ENCODE measurements at regions not wholly inside any gene's neighbourhood (a gene's known extent, or its start where the extent isn't known, plus 50 kb on each side); places are given as distances from the start of the nearest gene placed in this dataset.

GRCh38 chr4:123976285-123976684, 579.7 kb downstream of the SPRY1 start:
- no peak for TF ChIP-seq ZNF274 (IDR thresholded peaks at IDR 0.05; ENCODE audit: low read depth, low read length)
- no peak for TF ChIP-seq YY1 (IDR thresholded peaks at IDR 0.05; ENCODE audit: insufficient read depth, insufficient read length)
- no peak for TF ChIP-seq SUZ12 (IDR thresholded peaks at IDR 0.05; ENCODE audit: extremely low read depth, insufficient read depth, insufficient read length)
- Histone ChIP-seq H3K4me3 (ENCODE audit: insufficient read length, low read depth) (no peak overlapping the region), H3K9ac (ENCODE audit: insufficient read length, low read depth) (no peak overlapping the region), H3K4me1 (ENCODE audit: insufficient read depth, insufficient read length) (no peaks in the 10 kb centered on the region), H3K27me3 (ENCODE audit: insufficient read depth, insufficient read length) (no peaks in the 10 kb centered on the region), H3K9me3 (ENCODE audit: insufficient read depth, low read length) (0 out of 2 replicates have a peak, but pooled peaks cover 8% of the 10 kb centered on the region), H3K36me3 (ENCODE audit: insufficient read depth, insufficient read length, low read length) (no peaks in the 10 kb centered on the region)
- DNase-seq (ENCODE audit: low read depth, low spot score): no peak

- no peak for DNase-seq (ENCODE audit: low read depth, low spot score)
- no peak overlapping the region for H3K9ac ChIP-seq (ENCODE audit: insufficient read length, low read depth)
- 0 out of 2 replicates have a peak, but pooled peaks cover 8% of the 10 kb centered on the region for H3K9me3 ChIP-seq (ENCODE audit: insufficient read depth, low read length)
- H3K27me3 ChIP-seq (ENCODE audit: insufficient read depth, insufficient read length): no peaks in the 10 kb centered on the region
- no peak overlapping the region for H3K4me3 ChIP-seq (ENCODE audit: insufficient read length, low read depth)
- TF ChIP-seq YY1 (IDR thresholded peaks at IDR 0.05; ENCODE audit: insufficient read depth, insufficient read length) (no peak), SUZ12 (IDR thresholded peaks at IDR 0.05; ENCODE audit: extremely low read depth, insufficient read depth, insufficient read length) (no peak)
- H3K4me1 ChIP-seq (ENCODE audit: insufficient read depth, insufficient read length): no peaks in the 10 kb centered on the region
- H3K36me3 ChIP-seq (ENCODE audit: insufficient read depth, insufficient read length, low read length): no peaks in the 10 kb centered on the region
Measured at GRCh38 chr4:123976819-123977218, 580.2 kb downstream of the SPRY1 start.

- Histone ChIP-seq H3K9ac (ENCODE audit: insufficient read length, low read depth) (no peak overlapping the region), H3K9me3 (ENCODE audit: insufficient read depth, low read length) (peaks cover 8% of the 10 kb centered on the region; the same call in 1 of the 2 replicates), H3K4me3 (ENCODE audit: insufficient read length, low read depth) (no peak overlapping the region), H3K27me3 (ENCODE audit: insufficient read depth, insufficient read length) (no peaks in the 10 kb centered on the region), H3K4me1 (ENCODE audit: insufficient read depth, insufficient read length) (no peaks in the 10 kb centered on the region), H3K36me3 (ENCODE audit: insufficient read depth, insufficient read length, low read length) (no peaks in the 10 kb centered on the region)
- TF ChIP-seq SUZ12 (IDR thresholded peaks at IDR 0.05; ENCODE audit: extremely low read depth, insufficient read depth, insufficient read length) (no peak), YY1 (IDR thresholded peaks at IDR 0.05; ENCODE audit: insufficient read depth, insufficient read length) (no peak), ZNF274 (IDR thresholded peaks at IDR 0.05; ENCODE audit: low read depth, low read length) (no peak)
- DNase-seq (ENCODE audit: low read depth, low spot score): no peak
Measured at GRCh38 chr4:123977641-123978081, 581.1 kb downstream of the SPRY1 start.

- Histone ChIP-seq H3K9ac (ENCODE audit: insufficient read length, low read depth) (no peak overlapping the region), H3K27me3 (ENCODE audit: insufficient read depth, insufficient read length) (no peaks in the 10 kb centered on the region), H3K4me1 (ENCODE audit: insufficient read depth, insufficient read length) (no peaks in the 10 kb centered on the region), H3K4me3 (ENCODE audit: insufficient read length, low read depth) (no peak overlapping the region), H3K36me3 (ENCODE audit: insufficient read depth, insufficient read length, low read length) (no peaks in the 10 kb centered on the region), H3K9me3 (ENCODE audit: insufficient read depth, low read length) (peaks cover 8% of the 10 kb centered on the region; the same call in 1 of the 2 replicates)
- TF ChIP-seq ZNF274 (IDR thresholded peaks at IDR 0.05; ENCODE audit: low read depth, low read length): no peak
- no peak for TF ChIP-seq YY1 (IDR thresholded peaks at IDR 0.05; ENCODE audit: insufficient read depth, insufficient read length)
- no peak for TF ChIP-seq SUZ12 (IDR thresholded peaks at IDR 0.05; ENCODE audit: extremely low read depth, insufficient read depth, insufficient read length)
- no peak for DNase-seq (ENCODE audit: low read depth, low spot score)
Measured at GRCh38 chr4:123978637-123979036, 582.0 kb downstream of the SPRY1 start.

GRCh38 chr4:123980736-123981300, 584.2 kb downstream of the SPRY1 start:
- no peak for DNase-seq (ENCODE audit: low read depth, low spot score)
- no peak overlapping the region for H3K4me3 ChIP-seq (ENCODE audit: insufficient read length, low read depth)
- H3K4me1 ChIP-seq (ENCODE audit: insufficient read depth, insufficient read length): no peaks in the 10 kb centered on the region
- H3K9ac ChIP-seq (ENCODE audit: insufficient read length, low read depth): no peak overlapping the region
- H3K9me3 ChIP-seq (ENCODE audit: insufficient read depth, low read length): peaks cover 8% of the 10 kb centered on the region; the same call in 1 of the 2 replicates
- H3K27me3 ChIP-seq (ENCODE audit: insufficient read depth, insufficient read length): no peaks in the 10 kb centered on the region
- no peaks in the 10 kb centered on the region for H3K36me3 ChIP-seq (ENCODE audit: insufficient read depth, insufficient read length, low read length)
- no peak for TF ChIP-seq YY1 (IDR thresholded peaks at IDR 0.05; ENCODE audit: insufficient read depth, insufficient read length)
- no peak for TF ChIP-seq ZNF274 (IDR thresholded peaks at IDR 0.05; ENCODE audit: low read depth, low read length)
- TF ChIP-seq SUZ12 (IDR thresholded peaks at IDR 0.05; ENCODE audit: extremely low read depth, insufficient read depth, insufficient read length): no peak

GRCh38 chr4:123984886-123985285, 588.3 kb downstream of the SPRY1 start:
- Histone ChIP-seq H3K4me1 (ENCODE audit: insufficient read depth, insufficient read length) (no peaks in the 10 kb centered on the region), H3K9ac (ENCODE audit: insufficient read length, low read depth) (no peak overlapping the region), H3K9me3 (ENCODE audit: insufficient read depth, low read length) (no peaks in the 10 kb centered on the region; the same call in 1 of the 2 replicates), H3K4me3 (ENCODE audit: insufficient read length, low read depth) (no peak overlapping the region), H3K27me3 (ENCODE audit: insufficient read depth, insufficient read length) (no peaks in the 10 kb centered on the region), H3K36me3 (ENCODE audit: insufficient read depth, insufficient read length, low read length) (no peaks in the 10 kb centered on the region)
- TF ChIP-seq YY1 (IDR thresholded peaks at IDR 0.05; ENCODE audit: insufficient read depth, insufficient read length): no peak
- TF ChIP-seq SUZ12 (IDR thresholded peaks at IDR 0.05; ENCODE audit: extremely low read depth, insufficient read depth, insufficient read length): no peak
- DNase-seq (ENCODE audit: low read depth, low spot score): no peak

- H3K9me3 ChIP-seq (ENCODE audit: insufficient read depth, low read length): no peaks in the 10 kb centered on the region; the same call in 1 of the 2 replicates
- no peak for DNase-seq (ENCODE audit: low read depth, low spot score)
- no peaks in the 10 kb centered on the region for H3K27me3 ChIP-seq (ENCODE audit: insufficient read depth, insufficient read length)
- no peak overlapping the region for H3K4me3 ChIP-seq (ENCODE audit: insufficient read length, low read depth)
- no peak for TF ChIP-seq SUZ12 (IDR thresholded peaks at IDR 0.05; ENCODE audit: extremely low read depth, insufficient read depth, insufficient read length)
- no peak overlapping the region for H3K9ac ChIP-seq (ENCODE audit: insufficient read length, low read depth)
- no peaks in the 10 kb centered on the region for H3K36me3 ChIP-seq (ENCODE audit: insufficient read depth, insufficient read length, low read length)
- no peaks in the 10 kb centered on the region for H3K4me1 ChIP-seq (ENCODE audit: insufficient read depth, insufficient read length)
Measured at GRCh38 chr4:123986268-123986798, 589.7 kb downstream of the SPRY1 start.

Data from NT2/D1 (cell line).